ENCODE measurements at regions not wholly inside any gene's neighbourhood (a gene's known extent, or its start where the extent isn't known, plus 50 kb on each side); places are given as distances from the start of the nearest gene placed in this dataset.

DNA sequence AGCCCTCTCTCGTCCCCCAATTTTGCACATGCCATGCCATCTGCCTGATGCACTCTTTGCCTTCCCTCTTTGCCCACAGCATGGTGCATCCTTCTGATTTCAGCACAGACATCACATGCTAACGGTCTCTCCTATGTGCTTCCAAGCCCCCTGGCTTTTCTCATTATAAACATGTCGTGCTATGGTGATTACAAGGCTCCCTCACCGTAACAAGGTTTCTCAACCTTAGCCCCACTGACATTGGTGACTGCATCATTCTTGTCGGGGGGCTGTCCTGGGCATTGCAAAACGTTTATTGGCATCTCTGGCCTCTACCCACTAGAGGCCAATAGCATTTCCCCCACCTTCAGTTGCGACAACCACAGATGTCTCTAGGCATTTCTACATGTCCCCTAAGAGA lies 187.2 kb downstream of the TFAP2C start:
- no peak for TF ChIP-seq FOXM1 (IDR thresholded peaks at IDR 0.05; ENCODE audit: low read depth, low read length)
- TF ChIP-seq, protein P1, sequence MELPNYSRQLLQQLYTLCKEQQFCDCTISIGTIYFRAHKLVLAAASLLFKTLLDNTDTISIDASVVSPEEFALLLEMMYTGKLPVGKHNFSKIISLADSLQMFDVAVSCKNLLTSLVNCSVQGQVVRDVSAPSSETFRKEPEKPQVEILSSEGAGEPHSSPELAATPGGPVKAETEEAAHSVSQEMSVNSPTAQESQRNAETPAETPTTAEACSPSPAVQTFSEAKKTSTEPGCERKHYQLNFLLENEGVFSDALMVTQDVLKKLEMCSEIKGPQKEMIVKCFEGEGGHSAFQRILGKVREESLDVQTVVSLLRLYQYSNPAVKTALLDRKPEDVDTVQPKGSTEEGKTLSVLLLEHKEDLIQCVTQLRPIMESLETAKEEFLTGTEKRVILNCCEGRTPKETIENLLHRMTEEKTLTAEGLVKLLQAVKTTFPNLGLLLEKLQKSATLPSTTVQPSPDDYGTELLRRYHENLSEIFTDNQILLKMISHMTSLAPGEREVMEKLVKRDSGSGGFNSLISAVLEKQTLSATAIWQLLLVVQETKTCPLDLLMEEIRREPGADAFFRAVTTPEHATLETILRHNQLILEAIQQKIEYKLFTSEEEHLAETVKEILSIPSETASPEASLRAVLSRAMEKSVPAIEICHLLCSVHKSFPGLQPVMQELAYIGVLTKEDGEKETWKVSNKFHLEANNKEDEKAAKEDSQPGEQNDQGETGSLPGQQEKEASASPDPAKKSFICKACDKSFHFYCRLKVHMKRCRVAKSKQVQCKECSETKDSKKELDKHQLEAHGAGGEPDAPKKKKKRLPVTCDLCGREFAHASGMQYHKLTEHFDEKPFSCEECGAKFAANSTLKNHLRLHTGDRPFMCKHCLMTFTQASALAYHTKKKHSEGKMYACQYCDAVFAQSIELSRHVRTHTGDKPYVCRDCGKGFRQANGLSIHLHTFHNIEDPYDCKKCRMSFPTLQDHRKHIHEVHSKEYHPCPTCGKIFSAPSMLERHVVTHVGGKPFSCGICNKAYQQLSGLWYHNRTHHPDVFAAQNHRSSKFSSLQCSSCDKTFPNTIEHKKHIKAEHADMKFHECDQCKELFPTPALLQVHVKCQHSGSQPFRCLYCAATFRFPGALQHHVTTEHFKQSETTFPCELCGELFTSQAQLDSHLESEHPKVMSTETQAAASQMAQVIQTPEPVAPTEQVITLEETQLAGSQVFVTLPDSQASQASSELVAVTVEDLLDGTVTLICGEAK (IDR thresholded peaks at IDR 0.05; ENCODE audit: borderline replicate concordance) = no peak
- TF ChIP-seq JUND (IDR thresholded peaks at IDR 0.05; ENCODE audit: low read depth, low read length) = no peak
- TF ChIP-seq, protein P2, sequence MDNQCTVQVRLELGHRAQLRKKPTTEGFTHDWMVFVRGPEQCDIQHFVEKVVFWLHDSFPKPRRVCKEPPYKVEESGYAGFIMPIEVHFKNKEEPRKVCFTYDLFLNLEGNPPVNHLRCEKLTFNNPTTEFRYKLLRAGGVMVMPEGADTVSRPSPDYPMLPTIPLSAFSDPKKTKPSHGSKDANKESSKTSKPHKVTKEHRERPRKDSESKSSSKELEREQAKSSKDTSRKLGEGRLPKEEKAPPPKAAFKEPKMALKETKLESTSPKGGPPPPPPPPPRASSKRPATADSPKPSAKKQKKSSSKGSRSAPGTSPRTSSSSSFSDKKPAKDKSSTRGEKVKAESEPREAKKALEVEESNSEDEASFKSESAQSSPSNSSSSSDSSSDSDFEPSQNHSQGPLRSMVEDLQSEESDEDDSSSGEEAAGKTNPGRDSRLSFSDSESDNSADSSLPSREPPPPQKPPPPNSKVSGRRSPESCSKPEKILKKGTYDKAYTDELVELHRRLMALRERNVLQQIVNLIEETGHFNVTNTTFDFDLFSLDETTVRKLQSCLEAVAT (IDR thresholded peaks at IDR 0.05) = no peak
- TF ChIP-seq, protein P3, sequence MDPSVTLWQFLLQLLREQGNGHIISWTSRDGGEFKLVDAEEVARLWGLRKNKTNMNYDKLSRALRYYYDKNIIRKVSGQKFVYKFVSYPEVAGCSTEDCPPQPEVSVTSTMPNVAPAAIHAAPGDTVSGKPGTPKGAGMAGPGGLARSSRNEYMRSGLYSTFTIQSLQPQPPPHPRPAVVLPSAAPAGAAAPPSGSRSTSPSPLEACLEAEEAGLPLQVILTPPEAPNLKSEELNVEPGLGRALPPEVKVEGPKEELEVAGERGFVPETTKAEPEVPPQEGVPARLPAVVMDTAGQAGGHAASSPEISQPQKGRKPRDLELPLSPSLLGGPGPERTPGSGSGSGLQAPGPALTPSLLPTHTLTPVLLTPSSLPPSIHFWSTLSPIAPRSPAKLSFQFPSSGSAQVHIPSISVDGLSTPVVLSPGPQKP (IDR thresholded peaks at IDR 0.05; ENCODE audit: low read depth, low read length) = no peak
- no peak for TF ChIP-seq SMC3 (IDR thresholded peaks at IDR 0.05; ENCODE audit: borderline replicate concordance, low read length)
- no peak for TF ChIP-seq EZH2 (IDR thresholded peaks at IDR 0.05; ENCODE audit: borderline replicate concordance, control insufficient read depth, low read depth, low read length)
- no peak for TF ChIP-seq NR2C1 (IDR thresholded peaks at IDR 0.05)
- TF ChIP-seq, protein P4, sequence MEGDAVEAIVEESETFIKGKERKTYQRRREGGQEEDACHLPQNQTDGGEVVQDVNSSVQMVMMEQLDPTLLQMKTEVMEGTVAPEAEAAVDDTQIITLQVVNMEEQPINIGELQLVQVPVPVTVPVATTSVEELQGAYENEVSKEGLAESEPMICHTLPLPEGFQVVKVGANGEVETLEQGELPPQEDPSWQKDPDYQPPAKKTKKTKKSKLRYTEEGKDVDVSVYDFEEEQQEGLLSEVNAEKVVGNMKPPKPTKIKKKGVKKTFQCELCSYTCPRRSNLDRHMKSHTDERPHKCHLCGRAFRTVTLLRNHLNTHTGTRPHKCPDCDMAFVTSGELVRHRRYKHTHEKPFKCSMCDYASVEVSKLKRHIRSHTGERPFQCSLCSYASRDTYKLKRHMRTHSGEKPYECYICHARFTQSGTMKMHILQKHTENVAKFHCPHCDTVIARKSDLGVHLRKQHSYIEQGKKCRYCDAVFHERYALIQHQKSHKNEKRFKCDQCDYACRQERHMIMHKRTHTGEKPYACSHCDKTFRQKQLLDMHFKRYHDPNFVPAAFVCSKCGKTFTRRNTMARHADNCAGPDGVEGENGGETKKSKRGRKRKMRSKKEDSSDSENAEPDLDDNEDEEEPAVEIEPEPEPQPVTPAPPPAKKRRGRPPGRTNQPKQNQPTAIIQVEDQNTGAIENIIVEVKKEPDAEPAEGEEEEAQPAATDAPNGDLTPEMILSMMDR (IDR thresholded peaks at IDR 0.05 in 2 of 3, conservative IDR thresholded peaks at IDR 0.05 in 1 of 3; ENCODE audit: control insufficient read depth in 2 of 3, extremely low read depth in 1 of 3, insufficient read depth in 1 of 3, low read depth in 3 of 3, low read length in 3 of 3) = no peak
- TF ChIP-seq POLR2A (IDR thresholded peaks at IDR 0.05; ENCODE audit: low read depth, low read length) = no peak
- TF ChIP-seq MYC (IDR thresholded peaks at IDR 0.05; ENCODE audit: insufficient read depth, insufficient read length, insufficient replicate concordance, low read length, severe bottlenecking) = no peak
- TF ChIP-seq BMI1 (IDR thresholded peaks at IDR 0.05; ENCODE audit: borderline replicate concordance) = no peak
- TF ChIP-seq CHD4 (IDR thresholded peaks at IDR 0.05) = no peak
